ENCODE measurements at regions not wholly inside any gene's neighbourhood (a gene's known extent, or its start where the extent isn't known, plus 50 kb on each side); places are given as distances from the start of the nearest gene placed in this dataset.

DNA sequence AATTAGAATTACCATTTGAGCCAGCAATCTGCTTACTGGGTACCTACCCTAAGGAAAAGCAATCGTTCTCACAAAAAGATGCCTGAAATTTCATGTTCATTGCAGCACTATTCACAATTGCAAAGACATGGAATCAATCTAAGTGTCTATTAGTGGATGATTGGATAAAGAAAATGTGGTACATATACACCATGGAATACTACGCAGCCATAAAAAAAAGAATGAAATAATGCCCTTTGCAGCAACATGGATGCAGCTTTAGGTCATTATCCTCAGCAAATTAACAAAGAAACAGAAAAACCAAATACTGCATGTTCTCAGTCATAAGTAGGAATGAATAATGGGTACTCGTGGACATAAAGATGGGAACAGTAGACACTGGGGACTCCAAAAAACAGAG lies 89.8 kb upstream of the MAP1LC3B2 start:
- TF ChIP-seq, protein P1, sequence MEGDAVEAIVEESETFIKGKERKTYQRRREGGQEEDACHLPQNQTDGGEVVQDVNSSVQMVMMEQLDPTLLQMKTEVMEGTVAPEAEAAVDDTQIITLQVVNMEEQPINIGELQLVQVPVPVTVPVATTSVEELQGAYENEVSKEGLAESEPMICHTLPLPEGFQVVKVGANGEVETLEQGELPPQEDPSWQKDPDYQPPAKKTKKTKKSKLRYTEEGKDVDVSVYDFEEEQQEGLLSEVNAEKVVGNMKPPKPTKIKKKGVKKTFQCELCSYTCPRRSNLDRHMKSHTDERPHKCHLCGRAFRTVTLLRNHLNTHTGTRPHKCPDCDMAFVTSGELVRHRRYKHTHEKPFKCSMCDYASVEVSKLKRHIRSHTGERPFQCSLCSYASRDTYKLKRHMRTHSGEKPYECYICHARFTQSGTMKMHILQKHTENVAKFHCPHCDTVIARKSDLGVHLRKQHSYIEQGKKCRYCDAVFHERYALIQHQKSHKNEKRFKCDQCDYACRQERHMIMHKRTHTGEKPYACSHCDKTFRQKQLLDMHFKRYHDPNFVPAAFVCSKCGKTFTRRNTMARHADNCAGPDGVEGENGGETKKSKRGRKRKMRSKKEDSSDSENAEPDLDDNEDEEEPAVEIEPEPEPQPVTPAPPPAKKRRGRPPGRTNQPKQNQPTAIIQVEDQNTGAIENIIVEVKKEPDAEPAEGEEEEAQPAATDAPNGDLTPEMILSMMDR (IDR thresholded peaks at IDR 0.05) = no peak
- no peak for TF ChIP-seq POLR2A (IDR thresholded peaks at IDR 0.05)
